Activated T-helper 1 cell treated with anti-CD3 and anti-CD28 coated beads, Interleukin-12 subunit alpha, Interleukin-12 subunit beta, Interleukin-2, Interleukin-4 antibody, amounts not matched to agents 30 ng/mL and 10 ng/mL and 1 ng/mL, durations not matched to agents 14 hours and 24 hours and 36 hours (primary cell): ENCODE measurements at regions not wholly inside any gene's neighbourhood (a gene's known extent, or its start where the extent isn't known, plus 50 kb on each side); places are given as distances from the start of the nearest gene placed in this dataset.

Source experiments
- DNase-seq: peaks from one replicate; pipeline ENCODE4 v3.0.0; 2021; ENCODE audit warnings: low spot score
- H3K27ac Mint-ChIP-seq: one replicate; pipeline ENCODE4 v1.8.0; 2021; ENCODE audit warnings: mild to moderate bottlenecking, mixed read lengths
- H3K27me3 Mint-ChIP-seq: one replicate; pipeline ENCODE4 v1.8.0; 2022; ENCODE audit warnings: mild to moderate bottlenecking, moderate library complexity, mixed read lengths; ENCODE audit not compliant: insufficient read depth
- H3K36me3 Mint-ChIP-seq: one replicate; pipeline ENCODE4 v1.8.0; 2021; ENCODE audit warnings: low read depth, mixed read lengths
- H3K4me1 Mint-ChIP-seq: one replicate; pipeline ENCODE4 v1.8.0; 2021; ENCODE audit warnings: low read depth, mixed read lengths
- H3K4me3 Mint-ChIP-seq: one replicate; pipeline ENCODE4 v1.8.0; 2021; ENCODE audit warnings: mild to moderate bottlenecking, moderate library complexity, mixed read lengths
- H3K9me3 Mint-ChIP-seq: one replicate; pipeline ENCODE4 v1.8.0; 2021; ENCODE audit warnings: mixed read lengths
- intact Hi-C: fragments of 100-400 bp; cut with micrococcal nuclease; formaldehyde crosslinking; loops from one replicate; pipeline ENCODE4 v1.15.1; 2024

- DNase-seq: no peak
These were observed 590.9 kb downstream of the ARAP2 start for GRCh38 chr4:35653451-35653850.

GRCh38 chr4:35673137-35673536, 571.2 kb downstream of the ARAP2 start:
- H3K4me1 Mint-ChIP-seq: no peaks in the 10 kb centered on the region
- intact Hi-C loops: no loop called here
- no peaks in the 10 kb centered on the region for H3K36me3 Mint-ChIP-seq
- no peak for DNase-seq
- no peaks in the 10 kb centered on the region for H3K27me3 Mint-ChIP-seq
- no peak overlapping the region for H3K4me3 Mint-ChIP-seq
- H3K9me3 Mint-ChIP-seq: no peaks in the 10 kb centered on the region
- no peak overlapping the region for H3K27ac Mint-ChIP-seq

More at GRCh38 chr4:35653451-35653850, 590.9 kb downstream of the ARAP2 start:
- Mint-ChIP-seq H3K27me3 (no peaks in the 10 kb centered on the region), H3K36me3 (no peaks in the 10 kb centered on the region), H3K9me3 (no peaks in the 10 kb centered on the region), H3K4me1 (no peaks in the 10 kb centered on the region), H3K4me3 (no peak overlapping the region), H3K27ac (no peak overlapping the region)
- intact Hi-C loops: no loop called here

GRCh38 chr4:35684755-35685154, 559.6 kb downstream of the ARAP2 start:
- no peaks in the 10 kb centered on the region for H3K36me3 Mint-ChIP-seq
- no peaks in the 10 kb centered on the region for H3K4me1 Mint-ChIP-seq
- H3K27me3 Mint-ChIP-seq: no peaks in the 10 kb centered on the region
- no peak overlapping the region for H3K4me3 Mint-ChIP-seq
- peaks cover 3% of the 10 kb centered on the region for H3K9me3 Mint-ChIP-seq
- no peak for DNase-seq
- H3K27ac Mint-ChIP-seq: no peak overlapping the region
- intact Hi-C loops: no loop called here

- intact Hi-C loops: no loop called here
- H3K4me3 Mint-ChIP-seq: no peak overlapping the region
- DNase-seq: no peak
- no peaks in the 10 kb centered on the region for H3K9me3 Mint-ChIP-seq
- H3K4me1 Mint-ChIP-seq: no peaks in the 10 kb centered on the region
- no peaks in the 10 kb centered on the region for H3K27me3 Mint-ChIP-seq
- H3K36me3 Mint-ChIP-seq: no peaks in the 10 kb centered on the region
- H3K27ac Mint-ChIP-seq: no peak overlapping the region
These were observed 554.4 kb downstream of the ARAP2 start for GRCh38 chr4:35689870-35690269.

- no peaks in the 10 kb centered on the region for H3K9me3 Mint-ChIP-seq
- H3K36me3 Mint-ChIP-seq: no peaks in the 10 kb centered on the region
- no peak overlapping the region for H3K4me3 Mint-ChIP-seq
- no peaks in the 10 kb centered on the region for H3K4me1 Mint-ChIP-seq
- H3K27ac Mint-ChIP-seq: no peak overlapping the region
- intact Hi-C loops: no loop called here
- no peaks in the 10 kb centered on the region for H3K27me3 Mint-ChIP-seq
- DNase-seq: no peak
These were observed 554.0 kb downstream of the ARAP2 start for GRCh38 chr4:35690271-35690670.

GRCh38 chr4:35695003-35695402, 549.3 kb downstream of the ARAP2 start:
- Mint-ChIP-seq H3K27ac (no peak overlapping the region), H3K27me3 (no peaks in the 10 kb centered on the region), H3K4me1 (no peaks in the 10 kb centered on the region), H3K36me3 (no peaks in the 10 kb centered on the region), H3K9me3 (no peaks in the 10 kb centered on the region), H3K4me3 (no peak overlapping the region)
- intact Hi-C loops: no loop called here
- DNase-seq: no peak

GRCh38 chr4:35695421-35695820, 548.9 kb downstream of the ARAP2 start:
- DNase-seq: no peak
- intact Hi-C loops: no loop called here
- Mint-ChIP-seq H3K27ac (no peak overlapping the region), H3K27me3 (no peaks in the 10 kb centered on the region), H3K4me1 (no peaks in the 10 kb centered on the region), H3K9me3 (no peaks in the 10 kb centered on the region), H3K36me3 (no peaks in the 10 kb centered on the region), H3K4me3 (no peak overlapping the region)

GRCh38 chr4:35697210-35697736, 547.0 kb downstream of the ARAP2 start:
- intact Hi-C loops: no loop called here
- H3K9me3 Mint-ChIP-seq: no peaks in the 10 kb centered on the region
- no peaks in the 10 kb centered on the region for H3K4me1 Mint-ChIP-seq
- H3K4me3 Mint-ChIP-seq: no peak overlapping the region
- no peaks in the 10 kb centered on the region for H3K36me3 Mint-ChIP-seq
- H3K27ac Mint-ChIP-seq: no peak overlapping the region
- DNase-seq: no peak
- no peaks in the 10 kb centered on the region for H3K27me3 Mint-ChIP-seq

- H3K27me3 Mint-ChIP-seq: no peaks in the 10 kb centered on the region
These were observed 543.7 kb downstream of the ARAP2 start for GRCh38 chr4:35700663-35701062.

GRCh38 chr4:35709080-35709479, 535.2 kb downstream of the ARAP2 start:
- H3K4me1 Mint-ChIP-seq: no peaks in the 10 kb centered on the region
- peaks cover 25% of the 10 kb centered on the region for H3K9me3 Mint-ChIP-seq
- intact Hi-C loops: no loop called here
- H3K27ac Mint-ChIP-seq: no peak overlapping the region
- DNase-seq: no peak
- H3K4me3 Mint-ChIP-seq: no peak overlapping the region
- H3K27me3 Mint-ChIP-seq: no peaks in the 10 kb centered on the region
- no peaks in the 10 kb centered on the region for H3K36me3 Mint-ChIP-seq

More at GRCh38 chr4:35700663-35701062, 543.7 kb downstream of the ARAP2 start:
- no peaks in the 10 kb centered on the region for H3K36me3 Mint-ChIP-seq
- no peak for DNase-seq
- no peaks in the 10 kb centered on the region for H3K9me3 Mint-ChIP-seq
- no peak overlapping the region for H3K4me3 Mint-ChIP-seq
- no peak overlapping the region for H3K27ac Mint-ChIP-seq
- intact Hi-C loops: no loop called here
- no peaks in the 10 kb centered on the region for H3K4me1 Mint-ChIP-seq

GRCh38 chr4:35710343-35710742, 534.0 kb downstream of the ARAP2 start:
- no peak for DNase-seq
- Mint-ChIP-seq H3K36me3 (no peaks in the 10 kb centered on the region), H3K27me3 (no peaks in the 10 kb centered on the region), H3K9me3 (peaks cover 34% of the 10 kb centered on the region), H3K4me1 (no peaks in the 10 kb centered on the region), H3K4me3 (no peak overlapping the region), H3K27ac (no peak overlapping the region)
- intact Hi-C loops: no loop called here

- no peak overlapping the region for H3K4me3 Mint-ChIP-seq
- no peak overlapping the region for H3K27ac Mint-ChIP-seq
- no peaks in the 10 kb centered on the region for H3K27me3 Mint-ChIP-seq
- H3K4me1 Mint-ChIP-seq: no peaks in the 10 kb centered on the region
- peaks cover 35% of the 10 kb centered on the region for H3K9me3 Mint-ChIP-seq
- intact Hi-C loops: no loop called here
- no peak for DNase-seq
- no peaks in the 10 kb centered on the region for H3K36me3 Mint-ChIP-seq
These were observed 533.2 kb downstream of the ARAP2 start for GRCh38 chr4:35711127-35711526.

GRCh38 chr4:35723973-35724372, 520.3 kb downstream of the ARAP2 start:
- Mint-ChIP-seq H3K36me3 (no peaks in the 10 kb centered on the region), H3K4me1 (no peaks in the 10 kb centered on the region), H3K4me3 (no peak overlapping the region), H3K9me3 (no peaks in the 10 kb centered on the region), H3K27me3 (no peaks in the 10 kb centered on the region), H3K27ac (no peak overlapping the region)
- intact Hi-C loops: loop anchor here (10.0 kb wide), 1 partner anchor 211 kb away; no protein-coding TSS in a partner anchor
- no peak for DNase-seq

- Mint-ChIP-seq H3K4me3 (no peak overlapping the region), H3K9me3 (no peaks in the 10 kb centered on the region), H3K27me3 (no peaks in the 10 kb centered on the region), H3K4me1 (no peaks in the 10 kb centered on the region), H3K36me3 (no peaks in the 10 kb centered on the region), H3K27ac (no peak overlapping the region)
- intact Hi-C loops: loop anchor here (10.0 kb wide), 1 partner anchor 210 kb away; no protein-coding TSS in a partner anchor
- no peak for DNase-seq
These were observed 519.2 kb downstream of the ARAP2 start for GRCh38 chr4:35725131-35725530.
